ENCODE measurements at regions not wholly inside any gene's neighbourhood (a gene's known extent, or its start where the extent isn't known, plus 50 kb on each side); places are given as distances from the start of the nearest gene placed in this dataset.
A peak's percentile ranks its signal among the peaks of the same experiment; 100 is the strongest.
"Not testable (repeated sequence)": the region's sequence is repeated elsewhere in the genome, so short reads cannot be mapped to it uniquely, and the experiment has no call there.

- no peak for DNase-seq (ENCODE audit: low read depth, low spot score)
Observed at GRCh38 chr1:104019675-104020049, 270.0 kb downstream of the AMY1C start.

DNA sequence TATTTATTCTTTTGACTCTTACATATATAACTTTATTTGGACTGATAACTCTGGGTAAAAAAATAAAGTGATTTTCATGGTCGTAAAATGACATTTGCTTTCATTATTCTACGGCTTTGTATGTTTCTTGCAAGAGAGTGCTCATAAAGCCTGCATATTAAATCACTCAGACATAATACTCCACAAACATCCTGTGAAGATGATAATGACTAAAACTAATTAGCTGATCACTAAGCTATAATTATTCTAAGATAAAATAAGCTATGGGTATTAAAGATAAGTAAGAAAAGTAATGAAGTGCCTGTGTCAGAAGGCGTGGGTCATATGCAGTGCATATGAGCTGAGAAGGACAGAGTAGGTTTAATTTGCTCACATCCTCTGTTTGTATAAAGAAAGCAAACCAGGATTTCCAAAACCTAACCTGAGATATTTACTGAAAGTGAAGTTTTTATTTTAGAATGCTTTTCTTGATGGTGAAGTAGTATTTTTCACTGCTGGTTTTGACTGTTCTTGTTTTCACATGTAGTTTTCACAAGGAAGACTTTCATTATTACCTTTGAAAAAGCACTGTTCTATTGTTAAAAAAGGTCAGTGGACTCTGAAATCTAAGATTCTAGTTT is 278.8 kb downstream of the AMY1C start:
- DNase-seq (ENCODE audit: low read depth, low spot score), result no peak

- DNase-seq (ENCODE audit: low read depth, low spot score), result no peak
Observed at GRCh38 chr1:104029456-104029970, 279.8 kb downstream of the AMY1C start.

GRCh38 chr1:104056786-104057185 is 307.1 kb downstream of the AMY1C start:
- DNase-seq (ENCODE audit: low read depth, low spot score), result no peak

GRCh38 chr1:104057219-104057898 is 307.7 kb downstream of the AMY1C start:
- not testable (repeated sequence) for DNase-seq (ENCODE audit: low read depth, low spot score)

GRCh38 chr1:104061637-104062036 is 311.9 kb downstream of the AMY1C start:
- DNase-seq (ENCODE audit: low read depth, low spot score), result not testable (repeated sequence)

GRCh38 chr1:104064399-104064798 is 314.7 kb downstream of the AMY1C start:
- no peak for DNase-seq (ENCODE audit: low read depth, low spot score)

GRCh38 chr1:104072915-104073371 is 323.2 kb downstream of the AMY1C start:
- no peak for DNase-seq (ENCODE audit: low read depth, low spot score)

DNA sequence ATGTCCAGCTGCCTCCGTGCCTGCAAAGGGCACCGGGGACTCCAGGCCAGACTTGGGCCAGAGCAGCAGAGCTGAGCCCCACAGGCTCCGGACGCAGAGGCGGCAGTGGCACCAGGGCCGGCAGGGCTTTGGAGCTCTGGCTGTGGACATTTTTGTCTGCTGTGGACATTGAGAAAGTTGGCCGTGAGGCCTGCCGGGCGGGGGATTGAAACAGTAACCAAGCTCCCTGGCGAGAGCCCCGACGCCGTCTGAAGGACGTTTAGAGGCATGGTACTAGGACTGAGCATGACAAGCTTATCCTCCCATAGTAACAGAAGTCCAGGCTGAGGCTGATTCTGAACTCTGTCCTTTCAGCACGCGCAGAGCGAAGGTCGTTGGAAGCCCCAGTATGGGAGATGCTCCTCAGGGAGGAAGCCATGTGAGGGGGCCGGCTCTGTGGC is 323.8 kb downstream of the AMY1C start:
- no peak for DNase-seq (ENCODE audit: low read depth, low spot score)

DNA sequence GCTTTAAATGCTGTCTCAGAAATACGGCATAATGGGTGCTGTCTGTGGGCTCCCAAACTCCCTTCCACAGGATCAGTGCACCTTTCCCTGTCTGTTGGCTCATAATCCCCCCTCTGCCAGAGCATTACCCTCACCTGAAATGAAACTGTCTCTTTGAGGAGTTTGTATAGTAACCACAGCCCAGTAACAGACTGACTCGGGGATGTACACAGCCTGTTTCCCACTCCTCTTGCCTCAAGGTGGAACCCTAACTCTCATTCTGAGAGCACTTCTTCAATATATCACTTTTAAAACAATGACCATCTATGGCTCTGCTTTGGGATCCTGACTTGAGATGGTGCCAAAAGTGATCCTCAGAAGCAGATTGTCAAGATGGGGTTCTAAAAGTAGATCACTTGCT is 332.5 kb downstream of the AMY1C start:
- DNase-seq (ENCODE audit: low read depth, low spot score), result no peak

- DNase-seq (ENCODE audit: low read depth, low spot score), result no peak
Observed at GRCh38 chr1:104084380-104084779, 334.7 kb downstream of the AMY1C start.

DNA sequence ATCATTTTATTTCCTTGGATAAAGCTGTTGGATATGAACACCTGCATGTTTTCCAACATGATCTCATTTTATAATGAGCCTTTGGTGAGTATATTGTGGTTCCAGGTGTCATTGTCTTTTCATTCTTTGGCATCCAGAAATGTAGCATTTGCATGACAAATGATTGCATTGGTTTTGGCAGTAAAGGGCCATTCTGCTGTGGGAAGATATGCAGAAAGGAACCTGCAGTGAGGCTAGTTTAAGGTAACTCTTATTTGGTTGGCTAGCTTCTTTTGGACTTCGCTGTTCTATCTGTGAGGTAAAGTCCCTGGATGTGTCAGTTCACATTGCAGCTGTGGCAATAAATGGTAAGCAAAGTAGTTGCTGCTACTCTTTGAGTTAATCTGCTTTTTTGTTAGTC is 343.0 kb downstream of the AMY1C start:
- peak; percentile 47 for DNase-seq (ENCODE audit: low read depth, low spot score)

DNA sequence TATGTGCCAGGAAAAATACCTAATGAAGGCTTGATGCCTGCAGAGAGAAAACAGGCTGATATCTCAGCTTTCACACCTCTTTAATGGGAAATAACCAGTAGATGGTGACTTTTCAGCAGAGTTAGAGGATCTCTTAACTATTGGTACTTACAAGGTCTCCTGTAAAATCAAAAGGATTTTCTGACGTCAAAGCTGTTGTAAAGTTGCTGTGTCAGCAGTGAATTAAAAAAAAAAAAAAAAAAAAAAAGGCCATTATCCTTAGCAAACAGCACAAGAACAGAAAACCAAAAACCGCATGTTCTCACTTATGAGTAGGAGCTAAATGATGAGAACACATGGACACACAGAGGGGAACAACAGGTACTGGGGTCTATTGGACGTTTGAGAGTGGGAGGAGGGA is 349.1 kb downstream of the AMY1C start:
- DNase-seq (ENCODE audit: low read depth, low spot score), result no peak

DNA sequence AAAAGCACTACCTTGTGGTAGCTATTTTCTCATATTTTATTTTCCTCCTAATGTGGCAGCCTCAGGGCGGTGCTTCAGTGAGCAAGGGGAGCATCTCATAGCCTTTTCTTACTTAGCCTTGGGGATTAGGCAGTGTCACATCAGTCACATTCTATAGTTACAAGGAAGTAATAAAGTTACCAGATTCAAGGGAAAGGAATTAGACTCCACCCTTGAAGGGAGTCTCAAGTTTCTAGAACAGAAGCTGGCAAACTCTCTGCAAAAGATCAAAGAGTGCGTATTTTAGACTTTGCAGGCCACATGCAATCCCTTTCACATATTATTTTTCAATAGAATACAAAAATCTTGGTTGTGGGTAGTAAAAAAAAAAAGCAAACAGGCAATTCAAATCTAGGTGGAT is 350.4 kb downstream of the AMY1C start:
- no peak for DNase-seq (ENCODE audit: low read depth, low spot score)

DNA sequence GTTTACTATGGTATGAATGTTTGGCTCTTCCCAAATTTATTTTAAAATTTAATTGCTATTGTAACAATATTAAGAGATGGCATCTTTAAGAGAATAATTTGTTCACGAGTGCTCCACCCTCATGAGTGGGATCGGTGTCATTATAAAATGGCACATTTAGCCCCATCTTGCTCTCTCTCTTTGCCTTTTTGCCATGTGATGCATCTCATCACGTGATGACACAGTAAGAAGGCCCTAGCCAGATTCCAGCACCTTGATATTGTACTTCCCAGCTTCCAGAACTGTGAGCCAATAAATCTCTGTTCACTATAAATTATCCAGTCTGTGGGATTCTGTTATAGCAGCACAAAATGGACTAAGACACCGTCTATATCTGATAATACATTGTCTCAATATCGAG is 355.8 kb downstream of the AMY1C start:
- no peak for DNase-seq (ENCODE audit: low read depth, low spot score)

GRCh38 chr1:104120525-104120924 is 370.8 kb downstream of the AMY1C start:
- DNase-seq (ENCODE audit: low read depth, low spot score), result no peak

- no peak for DNase-seq (ENCODE audit: low read depth, low spot score)
Observed at GRCh38 chr1:104121271-104121670, 371.6 kb downstream of the AMY1C start.

GRCh38 chr1:104125266-104125665 is 375.6 kb downstream of the AMY1C start:
- DNase-seq (ENCODE audit: low read depth, low spot score), result no peak

DNA sequence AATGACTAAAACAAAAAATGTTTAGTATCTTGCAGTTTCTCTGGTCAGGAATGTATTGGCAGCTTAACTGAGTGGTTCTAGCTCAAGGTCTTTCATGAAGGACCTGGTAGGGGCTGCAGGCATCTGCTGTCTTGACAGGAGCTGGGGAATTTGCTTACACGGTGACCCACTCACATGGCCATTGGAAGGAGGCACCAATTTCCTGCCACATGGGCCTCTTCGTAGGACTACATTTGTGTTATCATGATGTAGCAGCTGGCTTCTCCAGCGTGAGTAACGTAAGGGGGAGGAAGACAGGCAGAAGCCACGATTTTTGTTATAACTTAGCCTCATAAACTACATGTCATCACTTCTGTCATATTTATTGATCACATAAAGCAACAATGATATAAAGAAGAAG is 376.3 kb downstream of the AMY1C start:
- DNase-seq (ENCODE audit: low read depth, low spot score), result no peak

DNA sequence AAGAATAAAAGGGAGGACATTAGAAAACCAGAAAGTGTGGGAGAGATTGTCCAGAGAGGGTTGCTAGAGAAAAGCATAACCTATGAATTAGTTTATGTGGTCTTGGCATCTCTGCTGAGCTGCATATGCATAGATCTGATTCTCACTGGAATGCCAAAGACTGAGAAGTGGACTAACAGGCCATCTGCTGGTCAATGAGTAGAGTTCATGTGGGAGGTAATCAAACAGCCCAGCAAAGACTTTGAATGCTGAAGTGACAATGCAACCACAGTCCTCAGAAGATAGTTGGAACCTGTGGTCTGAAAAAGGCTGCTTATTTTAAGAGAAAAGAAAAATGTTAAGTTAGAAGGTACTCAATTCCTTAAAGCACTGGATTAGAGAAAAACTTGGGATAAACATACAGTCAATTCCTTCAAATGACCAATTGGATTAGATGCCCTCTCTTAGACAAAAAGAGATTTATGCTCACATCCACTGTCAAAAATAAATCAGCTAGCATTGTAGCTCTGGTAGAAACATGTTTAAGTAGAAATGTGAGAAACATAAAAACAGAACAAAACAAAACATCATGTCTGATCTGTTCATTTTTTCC is 382.8 kb downstream of the AMY1C start:
- DNase-seq (ENCODE audit: low read depth, low spot score), result peak; percentile 45

- not testable (repeated sequence) for DNase-seq (ENCODE audit: low read depth, low spot score)
Observed at GRCh38 chr1:104135036-104135435, 385.3 kb downstream of the AMY1C start.

DNA sequence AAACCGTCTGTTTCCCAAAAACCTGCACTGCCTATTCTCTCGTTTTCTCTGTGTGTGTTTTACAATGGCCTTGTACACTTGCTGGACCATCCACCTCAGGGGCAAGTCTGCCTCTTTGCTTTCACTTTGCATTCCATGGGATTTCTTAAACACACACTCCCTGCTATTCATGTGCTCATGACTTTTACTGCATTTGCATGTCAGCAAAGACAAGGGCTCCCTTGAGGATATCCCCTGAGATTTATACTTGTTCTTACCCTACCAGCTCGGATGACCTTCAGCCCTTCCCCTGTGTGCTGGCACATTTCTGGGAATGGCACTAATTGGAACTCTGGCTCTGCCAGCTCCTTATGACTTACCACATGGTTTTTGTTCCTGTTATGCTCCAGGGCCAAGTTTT is 386.9 kb downstream of the AMY1C start:
- DNase-seq (ENCODE audit: low read depth, low spot score), result no peak

DNA sequence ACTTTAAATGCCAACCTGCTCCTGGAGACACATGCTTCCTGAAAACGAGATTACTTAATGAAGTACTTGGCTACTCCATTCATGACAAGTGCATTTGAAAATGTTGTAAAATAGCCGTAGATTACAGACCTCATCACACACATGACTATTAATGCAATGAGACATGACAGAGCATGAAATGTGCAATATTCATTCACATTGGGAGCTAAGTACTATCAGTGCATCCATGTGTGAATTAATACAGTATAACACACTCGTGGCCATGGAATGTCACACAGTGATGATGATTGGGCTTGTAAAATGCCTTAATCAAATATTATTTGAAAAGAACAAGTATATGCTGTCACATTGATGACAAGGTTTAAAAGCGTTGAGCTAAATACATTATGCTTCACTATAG is 407.0 kb downstream of the AMY1C start:
- DNase-seq (ENCODE audit: low read depth, low spot score), result no peak

Data from iPS DF 19.7 (cell line).